ENCODE measurements at regions not wholly inside any gene's neighbourhood (a gene's known extent, or its start where the extent isn't known, plus 50 kb on each side); places are given as distances from the start of the nearest gene placed in this dataset.

DNA sequence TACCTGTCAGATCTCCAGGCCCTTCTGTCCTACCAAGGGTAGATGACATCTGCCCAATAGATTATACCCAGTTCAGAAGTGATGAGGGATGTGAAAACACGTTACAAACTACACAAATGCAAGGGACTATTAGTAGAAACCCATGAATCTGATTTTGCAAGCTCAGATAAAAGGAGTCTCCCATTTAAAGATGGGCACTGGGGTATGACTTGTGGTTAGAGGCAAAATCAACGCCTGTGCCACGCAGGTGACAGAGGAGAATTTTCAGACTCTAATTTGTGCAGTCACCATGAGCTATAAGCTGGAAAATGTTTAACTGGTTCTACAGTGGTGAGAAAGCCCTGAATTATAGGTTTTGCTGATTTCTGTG lies 184.4 kb upstream of the LPP start:
- DNase-seq (ENCODE audit: extremely low read depth in 1 of 2, low read depth in 1 of 2) = no peak

GRCh38 chr3:187970106-187970505 lies 183.9 kb upstream of the LPP start:
- no peak for DNase-seq (ENCODE audit: extremely low read depth in 1 of 2, low read depth in 1 of 2)

- DNase-seq (ENCODE audit: extremely low read depth in 1 of 2, low read depth in 1 of 2) = no peak
These were observed 182.3 kb upstream of the LPP start for GRCh38 chr3:187971629-187972028.

DNA sequence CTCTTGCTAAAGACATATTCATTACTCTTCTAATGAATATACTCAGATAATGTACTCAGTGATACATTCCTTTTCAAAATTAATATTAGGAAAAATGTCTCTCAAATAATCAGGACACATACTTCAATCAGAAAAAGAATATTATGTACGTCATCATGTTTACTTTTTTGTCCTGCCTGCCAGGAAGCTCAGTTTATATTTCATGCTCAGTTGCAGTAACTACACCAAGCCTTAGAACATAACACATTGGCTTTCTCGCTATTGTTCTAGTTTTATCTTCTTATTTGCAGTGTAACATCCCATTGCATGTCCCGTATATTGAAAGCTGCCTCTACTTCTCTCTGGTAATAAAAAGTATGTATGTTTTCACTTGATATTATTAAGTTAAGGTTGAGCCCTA lies 181.5 kb upstream of the LPP start:
- DNase-seq (ENCODE audit: extremely low read depth in 1 of 2, low read depth in 1 of 2) = no peak

GRCh38 chr3:187973977-187974870 lies 179.7 kb upstream of the LPP start:
- DNase-seq (ENCODE audit: extremely low read depth in 1 of 2, low read depth in 1 of 2) = no peak

DNA sequence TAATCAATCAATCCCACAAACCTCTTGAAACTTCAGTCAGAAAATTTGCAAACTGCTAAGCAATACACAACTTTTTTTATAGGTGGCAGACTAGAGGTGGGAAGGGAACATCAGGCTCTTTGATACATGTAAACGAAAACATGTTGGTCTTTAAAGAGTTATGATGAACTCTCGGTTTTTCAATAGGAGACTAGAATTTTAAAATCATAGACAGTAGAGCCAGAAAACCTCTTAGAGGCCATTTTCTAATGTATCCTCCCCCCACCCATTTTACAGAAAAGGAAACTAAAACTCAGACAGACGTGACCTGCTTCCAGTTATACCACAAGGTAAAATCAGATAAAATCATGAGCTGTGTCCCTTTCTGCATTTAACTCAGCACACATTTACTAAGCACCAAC lies 179.1 kb upstream of the LPP start:
- no peak for DNase-seq (ENCODE audit: extremely low read depth in 1 of 2, low read depth in 1 of 2)

DNA sequence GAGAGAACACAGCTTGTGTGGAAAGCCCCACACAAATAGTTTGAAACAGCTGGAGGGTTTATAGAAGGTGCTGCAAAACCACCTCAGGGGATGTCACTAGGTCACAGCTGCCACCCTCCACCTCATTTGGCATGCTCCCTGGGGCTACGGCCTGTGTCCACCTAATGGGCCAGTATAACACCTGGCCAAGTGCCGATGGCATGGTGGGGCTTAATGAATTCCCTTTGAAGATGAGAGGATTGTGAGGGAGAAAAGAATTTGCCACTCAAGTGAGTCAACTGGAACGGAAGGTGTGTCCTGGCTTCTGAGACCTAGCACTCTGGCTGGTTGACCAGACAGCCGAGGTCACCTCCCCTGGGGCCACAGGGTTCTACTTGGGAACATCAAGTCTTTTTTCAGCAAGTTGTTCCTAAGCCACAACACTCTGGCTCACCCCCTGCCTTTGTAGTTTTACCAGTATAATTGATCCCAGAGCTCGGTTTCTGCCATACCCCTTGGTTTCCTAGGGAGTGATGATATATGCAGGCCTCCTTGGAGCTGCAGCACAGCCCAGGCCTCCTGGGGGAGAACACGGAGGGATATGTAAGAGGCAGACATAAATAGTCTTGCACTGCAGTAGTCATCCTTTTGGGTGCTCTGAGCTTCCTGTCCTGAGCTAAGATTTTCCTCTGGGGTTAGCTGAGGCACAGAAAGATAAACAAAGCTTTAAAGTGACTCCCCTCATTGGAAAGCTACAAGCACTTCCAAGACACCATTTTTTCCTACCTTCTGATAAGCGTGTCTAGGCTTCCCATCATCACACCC lies 178.2 kb upstream of the LPP start:
- DNase-seq (ENCODE audit: extremely low read depth in 1 of 2, low read depth in 1 of 2) = no peak

GRCh38 chr3:187976365-187976900 lies 177.5 kb upstream of the LPP start:
- no peak for DNase-seq (ENCODE audit: extremely low read depth in 1 of 2, low read depth in 1 of 2)

DNA sequence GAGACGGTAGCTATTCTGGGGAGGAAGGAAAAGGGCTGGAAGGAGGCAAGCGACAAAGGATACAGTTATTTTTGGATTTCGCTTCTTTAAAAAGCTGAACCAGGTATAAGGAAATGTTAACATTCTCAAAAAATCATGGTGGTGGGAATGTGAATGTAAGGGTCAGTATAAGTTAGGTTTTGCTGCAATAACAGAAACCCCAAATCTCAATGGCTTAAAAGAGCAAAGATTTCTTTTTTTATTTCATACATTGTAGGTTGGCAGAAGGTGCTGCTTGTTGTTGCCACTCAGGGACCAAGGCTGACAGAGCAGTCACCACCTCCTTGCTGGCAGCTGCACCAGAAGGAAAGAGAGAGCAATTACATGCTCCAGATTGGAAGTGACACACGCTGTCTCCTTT lies 176.3 kb upstream of the LPP start:
- DNase-seq (ENCODE audit: extremely low read depth in 1 of 2, low read depth in 1 of 2) = no peak

- no peak for DNase-seq (ENCODE audit: extremely low read depth in 1 of 2, low read depth in 1 of 2)
These were observed 175.4 kb upstream of the LPP start for GRCh38 chr3:187978433-187979011.

DNA sequence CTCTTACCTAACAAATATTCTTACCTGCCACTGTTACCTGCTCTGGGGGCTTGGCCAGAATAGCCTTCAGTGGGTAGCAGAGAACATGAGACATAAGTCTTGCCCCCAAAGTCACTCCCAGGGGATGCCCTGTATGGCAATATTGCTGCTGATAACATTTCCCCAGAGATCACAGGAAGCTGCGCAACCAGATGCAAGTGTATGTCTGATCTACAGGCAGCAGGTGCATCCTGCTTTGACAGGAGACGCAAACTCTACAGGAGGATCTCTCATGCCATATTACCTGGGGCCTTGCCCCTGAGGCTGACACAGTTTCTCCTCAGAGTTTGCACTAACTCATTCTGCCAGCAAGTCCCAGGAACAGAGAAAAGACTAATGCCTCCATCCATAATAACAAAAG lies 174.4 kb upstream of the LPP start:
- DNase-seq (ENCODE audit: extremely low read depth in 1 of 2, low read depth in 1 of 2) = no peak

DNA sequence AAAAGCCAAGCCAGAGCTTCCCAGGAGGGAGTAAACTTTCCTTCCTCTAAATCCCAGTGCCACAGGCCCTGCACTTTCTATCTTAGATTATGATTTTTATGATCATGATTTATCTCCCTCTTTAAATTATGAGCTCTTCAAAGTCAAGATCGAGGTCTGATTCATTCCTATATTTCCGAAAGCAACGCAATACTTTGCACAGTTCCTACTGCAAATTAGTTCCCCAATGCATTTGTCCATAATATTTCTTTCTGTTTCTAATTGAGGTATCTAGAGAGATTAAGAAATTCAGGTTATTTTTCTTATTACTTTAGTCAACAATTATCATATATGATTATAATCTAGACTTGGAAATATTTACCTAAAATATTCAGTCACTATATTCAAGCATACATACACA lies 173.1 kb upstream of the LPP start:
- DNase-seq (ENCODE audit: extremely low read depth in 1 of 2, low read depth in 1 of 2) = no peak

DNA sequence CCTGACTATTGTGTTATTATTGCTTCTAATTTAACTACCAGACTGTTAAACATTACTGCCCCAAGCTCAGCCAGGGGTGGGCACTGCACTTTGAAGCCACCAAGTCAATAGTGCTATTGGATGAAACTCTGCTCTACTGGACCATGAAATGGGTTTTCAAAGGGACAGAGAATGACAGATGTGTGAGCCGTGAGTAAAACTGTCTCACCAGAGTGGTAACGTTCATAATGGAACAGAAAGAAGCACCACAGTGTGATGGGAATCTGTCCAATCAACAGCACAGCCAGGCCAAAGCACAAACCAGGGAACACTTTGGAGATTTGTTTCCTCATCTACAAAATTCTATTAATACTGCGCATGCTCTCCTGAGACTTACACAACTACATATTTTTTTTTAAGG lies 171.8 kb upstream of the LPP start:
- DNase-seq (ENCODE audit: extremely low read depth in 1 of 2, low read depth in 1 of 2) = no peak

- no peak for DNase-seq (ENCODE audit: extremely low read depth in 1 of 2, low read depth in 1 of 2)
These were observed 170.4 kb upstream of the LPP start for GRCh38 chr3:187983484-187984124.

DNA sequence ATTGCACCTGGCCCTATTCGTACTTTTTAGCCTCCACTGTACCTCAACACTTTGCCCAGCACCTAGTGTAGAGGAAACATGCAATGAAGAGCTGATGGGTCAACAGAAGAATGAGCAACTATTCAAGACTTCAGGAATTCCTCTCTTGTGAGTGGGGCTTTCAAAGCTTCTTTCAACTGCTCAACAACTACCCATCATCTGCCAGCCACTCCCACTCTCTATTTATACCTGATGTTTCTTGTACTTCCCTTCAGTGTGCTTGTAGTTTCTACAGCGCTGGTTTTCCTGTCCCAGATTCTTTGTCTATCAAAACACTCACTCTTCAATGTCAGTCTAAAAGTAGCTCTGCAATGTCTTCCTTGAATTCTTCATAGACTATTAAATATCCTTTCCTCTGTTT lies 168.3 kb upstream of the LPP start:
- DNase-seq (ENCODE audit: extremely low read depth in 1 of 2, low read depth in 1 of 2) = no peak

DNA sequence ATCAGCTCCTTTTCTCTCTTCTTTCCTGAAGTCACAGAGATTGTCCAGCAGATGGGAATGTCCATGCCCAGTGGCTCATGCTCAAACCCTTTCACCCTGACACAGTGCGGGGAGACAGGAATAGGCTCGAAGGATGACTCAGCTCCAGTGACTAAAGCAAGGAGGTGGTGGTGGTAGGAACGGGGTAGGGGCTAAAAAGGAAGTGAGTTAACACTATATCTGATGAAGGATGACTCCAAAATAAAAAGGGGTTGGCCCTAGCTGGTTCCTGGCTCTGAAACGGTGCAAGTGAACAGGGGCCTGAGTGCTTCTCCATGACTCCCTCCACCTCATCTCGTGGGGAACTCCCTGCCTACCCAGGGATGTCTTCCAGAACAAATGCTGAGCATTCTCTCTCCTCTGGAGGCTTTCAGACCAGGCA lies 167.4 kb upstream of the LPP start:
- DNase-seq (ENCODE audit: extremely low read depth in 1 of 2, low read depth in 1 of 2) = no peak

DNA sequence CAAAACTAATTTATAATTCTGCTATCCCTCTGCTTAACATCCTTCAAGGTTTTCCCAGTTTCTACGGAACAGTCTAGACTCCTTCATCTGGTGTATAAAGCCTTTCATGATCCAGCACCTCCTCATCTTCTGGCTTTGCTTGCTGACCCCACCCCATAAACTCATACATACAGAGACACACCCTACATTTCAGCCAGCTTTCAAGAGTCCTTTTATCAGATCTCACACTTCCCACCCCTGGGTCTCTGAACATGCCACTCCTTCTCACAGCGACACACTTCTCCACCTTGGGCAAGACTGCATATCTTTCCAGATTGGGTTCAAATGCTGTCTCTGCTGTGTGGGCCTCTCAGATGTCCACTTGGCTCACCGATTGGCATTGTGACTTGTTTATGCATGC lies 166.8 kb upstream of the LPP start:
- DNase-seq (ENCODE audit: extremely low read depth in 1 of 2, low read depth in 1 of 2) = no peak

DNA sequence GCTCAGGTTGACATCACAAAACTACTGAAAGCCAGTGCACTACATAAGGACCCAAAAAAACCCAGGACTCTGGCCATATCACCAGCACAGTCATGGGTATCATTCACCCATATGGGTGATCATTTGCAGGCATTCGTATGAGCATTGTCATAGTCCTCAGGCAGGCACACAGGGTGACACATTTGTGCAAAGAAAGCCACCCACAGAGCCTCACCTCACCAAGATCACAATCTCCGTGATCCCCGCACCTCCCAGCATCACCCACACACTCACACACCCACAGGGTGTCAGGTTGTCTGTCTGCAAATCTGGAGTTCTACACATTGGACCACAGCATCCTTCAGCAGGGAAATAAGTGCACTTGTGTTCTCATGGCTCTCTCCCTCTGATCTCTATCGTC lies 166.0 kb upstream of the LPP start:
- no peak for DNase-seq (ENCODE audit: extremely low read depth in 1 of 2, low read depth in 1 of 2)

DNA sequence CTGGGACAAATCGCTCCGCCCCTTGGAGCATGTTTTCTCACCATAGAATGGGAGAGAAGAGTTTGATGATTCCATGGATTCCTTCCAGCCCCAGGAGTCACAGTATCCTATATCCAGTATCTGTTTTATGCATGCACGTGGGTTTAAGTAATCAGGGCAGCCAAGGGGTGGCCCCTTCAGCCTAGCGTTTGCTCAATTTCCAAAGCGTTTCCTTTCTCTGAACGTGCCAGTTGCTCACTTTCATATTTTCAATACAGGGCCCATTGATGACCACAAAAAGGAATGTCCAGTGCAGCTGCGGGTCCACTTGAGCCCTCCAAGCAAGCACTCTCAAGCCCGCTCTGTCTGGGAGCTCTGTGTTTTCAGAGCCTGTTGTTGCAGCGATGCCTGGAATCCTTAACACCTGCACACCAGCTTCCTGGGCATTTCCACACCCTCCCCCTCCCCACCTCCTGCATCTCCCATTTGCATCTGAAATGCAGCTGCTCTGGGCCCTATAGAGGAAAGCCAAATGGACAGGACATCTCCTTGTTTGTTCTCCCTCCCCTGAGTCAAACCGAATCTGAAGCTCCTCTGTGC lies 164.3 kb upstream of the LPP start:
- no peak for DNase-seq (ENCODE audit: extremely low read depth in 1 of 2, low read depth in 1 of 2)

GRCh38 chr3:187992609-187993008 lies 161.3 kb upstream of the LPP start:
- DNase-seq (ENCODE audit: extremely low read depth in 1 of 2, low read depth in 1 of 2) = no peak

Measured in activated CD8-positive, alpha-beta memory T cell treated with anti-CD3 and anti-CD28 coated beads for 1 hour (primary cell).